OCI-LY7 (cell line): ENCODE measurements at regions not wholly inside any gene's neighbourhood (a gene's known extent, or its start where the extent isn't known, plus 50 kb on each side); places are given as distances from the start of the nearest gene placed in this dataset.

Source experiments
- BruUV-seq: library from RNA; stranded (reverse); fragments of 400-500 nt; replicated peaks from 2 replicates; lab custom pipeline; 2021; lab: Mats Ljungman, UMichigan
- CTCF ChIA-PET: fragments of 300-600 bp; sonication (Branson Sonifier 250); formaldehyde crosslinking; loops from one replicate; lab custom pipeline; 2022; ENCODE audit warnings: antibody characterized with exemption; ENCODE audit not compliant: unreplicated experiment; lab: Charles Lee
- POLR2A ChIA-PET: fragments of 300-600 bp; sonication (Branson Sonifier 250); formaldehyde crosslinking; loops from one replicate; lab custom pipeline; 2022; ENCODE audit warnings: antibody characterized with exemption; lab: Charles Lee
- DNase-seq: peaks from one replicate; pipeline ENCODE4 v3.0.0-alpha.2; 2015; ENCODE audit warnings: low spot score
- H2AFZ ChIP-seq: fragments of 200-600 bp; sonication (generic), shearing (Covaris generic); 2 replicates; pipeline ENCODE4 v1.6.1; 2014; ENCODE audit warnings: mild to moderate bottlenecking, antibody characterized with exemption, low read length, moderate library complexity
- H3K27ac ChIP-seq: fragments of 200-600 bp; sonication (generic); 2 replicates; pipeline ENCODE4 v1.5.1; 2014; ENCODE audit warnings: mixed run types, low read depth, mild to moderate bottlenecking, moderate library complexity, low read length, inconsistent platforms; ENCODE audit not compliant: poor library complexity, severe bottlenecking
- H3K36me3 ChIP-seq: fragments of 200-600 bp; sonication (generic); 2 replicates; pipeline ENCODE4 v1.6.1; 2014; ENCODE audit warnings: mild to moderate bottlenecking, antibody characterized with exemption, low read length, moderate library complexity, mixed read lengths; ENCODE audit not compliant: insufficient read depth
- H3K4me1 ChIP-seq: fragments of 200-600 bp; sonication (generic); 2 replicates; pipeline ENCODE4 v1.5.1; 2014; ENCODE audit warnings: mild to moderate bottlenecking, low read length; ENCODE audit not compliant: insufficient read depth, poor library complexity, severe bottlenecking
- H3K4me2 ChIP-seq: fragments of 200-600 bp; sonication (generic); 2 replicates; pipeline ENCODE4 v1.6.1; 2014; ENCODE audit warnings: mild to moderate bottlenecking, low read length
- H3K4me3 ChIP-seq: fragments of 200-600 bp; sonication (generic); 2 replicates; pipeline ENCODE4 v1.5.1; 2014; ENCODE audit warnings: mild to moderate bottlenecking, low read depth, low read length; ENCODE audit not compliant: poor library complexity, severe bottlenecking
- H3K79me2 ChIP-seq: fragments of 200-600 bp; sonication (generic); 2 replicates; pipeline ENCODE4 v1.6.1; 2016; ENCODE audit warnings: low read depth, mild to moderate bottlenecking, low read length, moderate library complexity, mixed read lengths; ENCODE audit not compliant: insufficient read depth
- H3K9me2 ChIP-seq: fragments of 200-600 bp; sonication (generic); 2 replicates; pipeline ENCODE4 v1.6.1; 2016; ENCODE audit warnings: mild to moderate bottlenecking, low read length, mixed read lengths; ENCODE audit not compliant: insufficient read depth
- H3K9me3 ChIP-seq: fragments of 200-600 bp; sonication (generic); 2 replicates; pipeline ENCODE4 v1.6.1; 2014; ENCODE audit warnings: mild to moderate bottlenecking, mixed run types, low read length, mixed read lengths
- H4K20me1 ChIP-seq: fragments of 200-600 bp; sonication (generic); 2 replicates; pipeline ENCODE4 v1.6.1; 2014; ENCODE audit warnings: mild to moderate bottlenecking, antibody characterized with exemption, low read length, moderate library complexity, mixed read lengths; ENCODE audit not compliant: insufficient read depth
- CTCF ChIP-seq: fragments of 200-600 bp; sonication (generic); conservative IDR thresholded peaks from 2 replicates; pipeline ENCODE4 v1.5.1; 2014; ENCODE audit warnings: mild to moderate bottlenecking, antibody characterized with exemption, low read length, moderate library complexity, mixed read lengths
- EZH2phosphoT487 ChIP-seq: fragments of 200-600 bp; sonication (generic); IDR thresholded peaks from 2 replicates; pipeline ENCODE4 v1.6.1; 2018; ENCODE audit warnings: low read depth, borderline replicate concordance, mild to moderate bottlenecking, mixed run types, antibody characterized with exemption, low read length, moderate library complexity, mixed read lengths
- intact Hi-C: fragments of 100-400 bp; cut with micrococcal nuclease; formaldehyde crosslinking; loops from one replicate; pipeline ENCODE4 v1.10.0; 2022; ENCODE audit not compliant: unreplicated experiment

- DNase-seq = no peak
- Histone ChIP-seq H4K20me1 (no peaks in the 10 kb centered on the region), H3K27ac (no peak overlapping the region), H3K4me1 (no peaks in the 10 kb centered on the region), H3K36me3 (no peaks in the 10 kb centered on the region), H3K4me3 (no peak overlapping the region), H3K4me2 (no peak overlapping the region), H2AFZ (no peak overlapping the region), H3K9me2 (no peaks in the 10 kb centered on the region), H3K79me2 (no peaks in the 10 kb centered on the region), H3K9me3 (no peaks in the 10 kb centered on the region)
- ChIA-PET POLR2A (interaction anchor here (0.5 to 1.4 kb wide), 3 partner anchors 10 to 1230 kb away, joined by 3 to 5 read pairs (median 3); no protein-coding TSS in a partner anchor), CTCF (no interaction called here)
- TF ChIP-seq EZH2phosphoT487 = no peak
- TF ChIP-seq CTCF = no peak
- no TSS peak for BruUV-seq
- intact Hi-C loops = no loop called here
Observed at GRCh38 chr6:8905757-8906156, 470.4 kb upstream of the SLC35B3 start.

- TF ChIP-seq EZH2phosphoT487 (no peak), CTCF (peak; percentile 73)
- Histone ChIP-seq H3K4me3 (no peak overlapping the region), H3K4me1 (no peaks in the 10 kb centered on the region), H3K27ac (no peak overlapping the region), H3K4me2 (no peak overlapping the region), H3K9me2 (no peaks in the 10 kb centered on the region), H3K79me2 (no peaks in the 10 kb centered on the region), H3K9me3 (no peaks in the 10 kb centered on the region), H2AFZ (no peak overlapping the region), H4K20me1 (no peaks in the 10 kb centered on the region), H3K36me3 (no peaks in the 10 kb centered on the region)
- BruUV-seq = no TSS peak
- ChIA-PET CTCF (no interaction called here), POLR2A (interaction anchor here (1.2 to 1.4 kb wide), 2 partner anchors 9 to 23 kb away, joined by 3 to 5 read pairs; no protein-coding TSS in a partner anchor)
- intact Hi-C loops = no loop called here
- DNase-seq = peak; percentile 12
Observed at GRCh38 chr6:8904754-8905153, 469.4 kb upstream of the SLC35B3 start.

- no peak for TF ChIP-seq EZH2phosphoT487
- no peak for TF ChIP-seq CTCF
- no peak overlapping the region for H3K4me3 ChIP-seq
- H3K4me1 ChIP-seq = no peaks in the 10 kb centered on the region
- H3K9me2 ChIP-seq = no peaks in the 10 kb centered on the region
- no peaks in the 10 kb centered on the region for H3K36me3 ChIP-seq
- no peaks in the 10 kb centered on the region for H3K9me3 ChIP-seq
- H4K20me1 ChIP-seq = no peaks in the 10 kb centered on the region
- no TSS peak for BruUV-seq
- POLR2A ChIA-PET = interaction anchor here (0.9 to 1.2 kb wide), 2 partner anchors 10 to 73 kb away, joined by 3 read pairs; no protein-coding TSS in a partner anchor
- DNase-seq = no peak
- intact Hi-C loops = no loop called here
- no peak overlapping the region for H2AFZ ChIP-seq
- H3K27ac ChIP-seq = no peak overlapping the region
- no peaks in the 10 kb centered on the region for H3K79me2 ChIP-seq
- no peak overlapping the region for H3K4me2 ChIP-seq
- CTCF ChIA-PET = no interaction called here
Observed at GRCh38 chr6:8900056-8900455, 464.7 kb upstream of the SLC35B3 start.
